ENCODE measurements at regions not wholly inside any gene's neighbourhood (a gene's known extent, or its start where the extent isn't known, plus 50 kb on each side); places are given as distances from the start of the nearest gene placed in this dataset.
"Not testable (repeated sequence)": the region's sequence is repeated elsewhere in the genome, so short reads cannot be mapped to it uniquely, and the experiment has no call there.

GRCh38 chr17:71511266-71511995 is 609.4 kb upstream of the SOX9 start:
- TF ChIP-seq CTCF (IDR thresholded peaks at IDR 0.05) = no peak
- Histone ChIP-seq H3K36me3 (no peaks in the 10 kb centered on the region), H3K4me1 (ENCODE audit: control insufficient read depth in 1 of 2, insufficient read depth in 1 of 2, low read depth in 1 of 2, low read length in 1 of 2) (no peaks in the 10 kb centered on the region), H3K9me3 (no peaks in the 10 kb centered on the region), H3K4me3 (ENCODE audit: low read depth in 1 of 2, low read length in 1 of 2) (no peak overlapping the region), H3K27me3 (no peaks in the 10 kb centered on the region), H3K27ac (no peak overlapping the region)

DNA sequence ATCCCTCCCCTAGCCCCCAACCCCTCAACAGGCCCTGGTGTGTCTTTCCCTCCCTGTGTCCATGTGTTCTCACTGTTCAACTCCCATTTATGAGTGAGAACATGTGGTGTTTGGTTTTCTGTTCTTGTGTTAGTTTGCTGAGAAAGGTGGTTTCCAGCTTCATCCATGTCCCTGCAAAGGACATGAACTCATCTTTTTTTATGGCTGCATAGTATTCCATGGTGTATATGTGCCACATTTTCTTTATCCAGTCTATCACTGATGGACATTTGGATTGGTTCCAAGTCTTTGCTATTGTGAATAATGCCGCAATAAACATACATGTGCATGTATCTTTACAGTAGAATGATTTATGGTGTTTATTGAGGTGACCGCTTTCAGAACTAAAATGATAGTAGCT is 607.1 kb upstream of the SOX9 start:
- H3K4me1 ChIP-seq (ENCODE audit: control insufficient read depth in 1 of 2, insufficient read depth in 1 of 2, low read depth in 1 of 2, low read length in 1 of 2); H3K27ac ChIP-seq; H3K27me3 ChIP-seq; H3K9me3 ChIP-seq; H3K36me3 ChIP-seq; H3K4me3 ChIP-seq (ENCODE audit: low read depth in 1 of 2, low read length in 1 of 2): not testable (repeated sequence)

DNA sequence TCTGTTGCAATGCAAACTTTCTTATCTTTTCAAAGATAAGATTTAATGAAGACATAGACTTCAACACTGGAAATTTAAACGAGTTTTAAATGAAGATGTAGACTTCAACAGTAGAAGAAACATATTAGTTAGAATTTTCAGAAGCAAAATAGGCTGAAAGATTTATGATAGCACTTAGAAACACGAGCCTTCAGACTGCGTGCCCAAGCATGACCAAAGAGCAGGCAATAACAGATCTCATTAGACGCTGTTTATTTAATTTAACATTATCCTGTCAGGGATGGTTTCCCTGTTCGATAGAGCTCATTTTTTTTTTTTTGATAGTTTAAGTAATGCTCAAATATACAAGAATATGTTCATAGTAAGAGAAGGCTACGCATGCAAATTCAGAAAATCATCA is 604.7 kb upstream of the SOX9 start:
- no peak overlapping the region for H3K4me3 ChIP-seq (ENCODE audit: low read depth in 1 of 2, low read length in 1 of 2)
- H3K27ac ChIP-seq = no peak overlapping the region
- no peaks in the 10 kb centered on the region for H3K27me3 ChIP-seq
- H3K4me1 ChIP-seq (ENCODE audit: control insufficient read depth in 1 of 2, insufficient read depth in 1 of 2, low read depth in 1 of 2, low read length in 1 of 2) = no peaks in the 10 kb centered on the region
- no peaks in the 10 kb centered on the region for H3K36me3 ChIP-seq
- TF ChIP-seq CTCF (IDR thresholded peaks at IDR 0.05) = no peak
- no peaks in the 10 kb centered on the region for H3K9me3 ChIP-seq

DNA sequence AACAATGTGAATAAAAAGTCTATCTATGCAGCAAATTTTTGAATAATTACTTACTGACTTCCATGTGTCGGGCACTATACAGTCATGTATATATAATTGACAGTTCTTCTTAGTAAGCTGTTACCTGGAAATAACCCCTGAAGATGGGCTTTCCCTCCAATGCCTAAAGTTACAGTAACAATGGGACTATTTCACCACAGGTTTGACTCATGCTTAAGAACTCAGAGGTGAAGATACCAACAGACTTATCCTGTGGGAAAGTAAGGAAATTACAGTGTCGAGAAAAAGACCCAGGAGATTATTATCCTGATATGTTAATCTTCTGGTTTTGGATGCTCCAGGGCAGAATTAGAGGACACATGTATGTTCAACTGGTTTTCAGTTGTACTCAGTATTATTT is 601.5 kb upstream of the SOX9 start:
- no peak overlapping the region for H3K4me3 ChIP-seq (ENCODE audit: low read depth in 1 of 2, low read length in 1 of 2)
- H3K36me3 ChIP-seq = no peaks in the 10 kb centered on the region
- H3K27ac ChIP-seq = no peak overlapping the region
- H3K4me1 ChIP-seq (ENCODE audit: control insufficient read depth in 1 of 2, insufficient read depth in 1 of 2, low read depth in 1 of 2, low read length in 1 of 2) = no peaks in the 10 kb centered on the region
- no peaks in the 10 kb centered on the region for H3K27me3 ChIP-seq
- no peaks in the 10 kb centered on the region for H3K9me3 ChIP-seq
- no peak for TF ChIP-seq CTCF (IDR thresholded peaks at IDR 0.05)

- no peak overlapping the region for H3K4me3 ChIP-seq (ENCODE audit: low read depth in 1 of 2, low read length in 1 of 2)
- H3K4me1 ChIP-seq (ENCODE audit: control insufficient read depth in 1 of 2, insufficient read depth in 1 of 2, low read depth in 1 of 2, low read length in 1 of 2) = no peaks in the 10 kb centered on the region
- H3K36me3 ChIP-seq = no peaks in the 10 kb centered on the region
- H3K9me3 ChIP-seq = no peaks in the 10 kb centered on the region
- H3K27me3 ChIP-seq = no peaks in the 10 kb centered on the region
- TF ChIP-seq CTCF (IDR thresholded peaks at IDR 0.05) = no peak
- H3K27ac ChIP-seq = no peak overlapping the region
Measured at GRCh38 chr17:71521724-71522123, 599.1 kb upstream of the SOX9 start.

GRCh38 chr17:71522383-71522782 is 598.4 kb upstream of the SOX9 start:
- Histone ChIP-seq H3K4me3 (ENCODE audit: low read depth in 1 of 2, low read length in 1 of 2) (no peak overlapping the region), H3K27me3 (no peaks in the 10 kb centered on the region), H3K4me1 (ENCODE audit: control insufficient read depth in 1 of 2, insufficient read depth in 1 of 2, low read depth in 1 of 2, low read length in 1 of 2) (no peaks in the 10 kb centered on the region), H3K36me3 (no peaks in the 10 kb centered on the region), H3K27ac (no peak overlapping the region), H3K9me3 (no peaks in the 10 kb centered on the region)
- TF ChIP-seq CTCF (IDR thresholded peaks at IDR 0.05) = no peak
